GM23338 (cell line): ENCODE measurements at regions not wholly inside any gene's neighbourhood (a gene's known extent, or its start where the extent isn't known, plus 50 kb on each side); places are given as distances from the start of the nearest gene placed in this dataset.

ENCODE experiments used
- ATAC-seq: fragments of 200-7000 bp; cut with Tn5 transposase; 3 replicates; pipeline ENCODE4 v1.9.1; 2020
- DNase-seq: peaks from one replicate; pipeline ENCODE4 v3.0.0-alpha.2; 2015; ENCODE audit warnings: low spot score
- H2AFZ ChIP-seq: fragments of 200-600 bp; sonication (generic); 2 replicates; pipeline ENCODE4 v1.8.0; 2016; ENCODE audit warnings: antibody characterized with exemption, mild to moderate bottlenecking, moderate library complexity
- H3F3A ChIP-seq: fragments of 200-600 bp; sonication (generic); replicated peaks from 2 replicates; pipeline ENCODE4 v1.8.0; 2017; ENCODE audit warnings: antibody characterized with exemption, mixed run types, low read depth
- H3K27ac ChIP-seq: fragments of 200-600 bp; sonication (generic); 2 replicates; pipeline ENCODE4 v1.6.1; 2016; ENCODE audit warnings: low read depth
- H3K27me3 ChIP-seq: fragments of 200-600 bp; sonication (generic); 2 replicates; pipeline ENCODE4 v1.8.0; 2016; ENCODE audit warnings: mild to moderate bottlenecking, mixed run types, moderate library complexity; ENCODE audit not compliant: insufficient read depth
- H3K36me3 ChIP-seq: fragments of 200-600 bp; sonication (generic); 2 replicates; pipeline ENCODE4 v1.8.0; 2016; ENCODE audit warnings: mild to moderate bottlenecking; ENCODE audit not compliant: insufficient read depth
- H3K4me1 ChIP-seq: fragments of 200-600 bp; sonication (generic); 2 replicates; pipeline ENCODE4 v1.8.0; 2016; ENCODE audit warnings: mild to moderate bottlenecking, moderate library complexity; ENCODE audit not compliant: insufficient read depth
- H3K4me2 ChIP-seq: fragments of 200-600 bp; sonication (generic); 2 replicates; pipeline ENCODE4 v1.7.1; 2017; ENCODE audit warnings: mixed run types
- H3K4me3 ChIP-seq: fragments of 200-600 bp; sonication (generic); 2 replicates; pipeline ENCODE4 v1.6.1; 2016; ENCODE audit warnings: mixed run types
- H3K79me2 ChIP-seq: fragments of 200-600 bp; sonication (generic); replicated peaks from 2 replicates; pipeline ENCODE4 v1.8.0; 2017; ENCODE audit warnings: mild to moderate bottlenecking; ENCODE audit not compliant: insufficient read depth
- H3K9me2 ChIP-seq: fragments of 200-600 bp; sonication (generic); 2 replicates; pipeline ENCODE4 v1.8.0; 2017; ENCODE audit not compliant: insufficient read depth
- H4K20me1 ChIP-seq: fragments of 200-600 bp; sonication (generic); replicated peaks from 2 replicates; pipeline ENCODE4 v1.8.0; 2017; ENCODE audit warnings: mild to moderate bottlenecking; ENCODE audit not compliant: insufficient read depth
- H3K27ac Mint-ChIP-seq: 2 replicates; pipeline ENCODE4 v1.8.0; 2020; ENCODE audit warnings: inconsistent platforms, mild to moderate bottlenecking, moderate library complexity, mixed read lengths
- H3K27me3 Mint-ChIP-seq: 3 replicates; pipeline ENCODE4 v1.8.0; 2022; ENCODE audit warnings: low read depth, mild to moderate bottlenecking, moderate library complexity, mixed read lengths, inconsistent platforms; ENCODE audit not compliant: insufficient read depth, poor library complexity
- H3K36me3 Mint-ChIP-seq: 3 replicates; pipeline ENCODE4 v1.8.0; 2021; ENCODE audit warnings: low read depth, mild to moderate bottlenecking, inconsistent platforms, moderate library complexity, mixed read lengths
- H3K4me1 Mint-ChIP-seq: 3 replicates; pipeline ENCODE4 v1.8.0; 2020; ENCODE audit warnings: mild to moderate bottlenecking, inconsistent platforms, mixed read lengths
- H3K4me3 Mint-ChIP-seq: 3 replicates; pipeline ENCODE4 v1.8.0; 2021; ENCODE audit warnings: moderate library complexity, mild to moderate bottlenecking, inconsistent platforms, mixed read lengths
- H3K9me3 Mint-ChIP-seq: 3 replicates; pipeline ENCODE4 v1.8.0; 2020; ENCODE audit warnings: moderate library complexity, mild to moderate bottlenecking, inconsistent platforms, mixed read lengths
- CREB1 ChIP-seq: fragments of 250-450 bp; sonication (Bioruptor Pico); IDR thresholded peaks from 2 replicates; pipeline ENCODE4 v1.5.0; 2020; ENCODE audit warnings: low read depth, mild to moderate bottlenecking, moderate library complexity
- EZH2 ChIP-seq: fragments of 200-600 bp; sonication (generic); IDR thresholded peaks from one replicate; pipeline ENCODE4 v1.8.0; 2017; ENCODE audit warnings: antibody characterized with exemption, mild to moderate bottlenecking, low read depth; ENCODE audit not compliant: unreplicated experiment
- JUNB ChIP-seq: IDR thresholded peaks from one replicate; pipeline ENCODE4 v1.6.1; 2016; ENCODE audit warnings: antibody characterized with exemption; ENCODE audit not compliant: unreplicated experiment
- NANOG ChIP-seq: IDR thresholded peaks from 2 replicates; pipeline ENCODE4 v1.6.1; 2016; ENCODE audit warnings: antibody characterized with exemption, borderline replicate concordance
- POLR2AphosphoS5 ChIP-seq: IDR thresholded peaks from 2 replicates; pipeline ENCODE4 v1.6.1; 2016; ENCODE audit warnings: antibody characterized with exemption, low read depth
- REST ChIP-seq: IDR thresholded peaks from one replicate; pipeline ENCODE4 v1.6.1; 2018; ENCODE audit warnings: antibody characterized with exemption; ENCODE audit not compliant: unreplicated experiment
- STAT1 ChIP-seq: IDR thresholded peaks from one replicate; pipeline ENCODE4 v1.6.1; 2016; ENCODE audit warnings: antibody characterized with exemption; ENCODE audit not compliant: unreplicated experiment
- ZNF114 ChIP-seq: fragments of 250-450 bp; sonication (Bioruptor Pico); IDR thresholded peaks from 2 replicates; pipeline ENCODE4 v1.5.0; 2020; ENCODE audit warnings: mild to moderate bottlenecking, moderate library complexity
- ZNF331 ChIP-seq: fragments of 250-450 bp; sonication (Bioruptor Pico); IDR thresholded peaks from 2 replicates; pipeline ENCODE4 v1.5.0; 2020; ENCODE audit warnings: low read depth, mild to moderate bottlenecking, moderate library complexity
- ZNF462 ChIP-seq: fragments of 250-450 bp; sonication (Bioruptor Pico); IDR thresholded peaks from 2 replicates; pipeline ENCODE4 v1.5.0; 2020; ENCODE audit warnings: mild to moderate bottlenecking, moderate library complexity
- TF ChIP-seq, protein P1 (sequence below): IDR thresholded peaks from 2 replicates; pipeline ENCODE4 v1.6.1; 2016; ENCODE audit warnings: antibody characterized with exemption
- TF ChIP-seq, protein P2 (sequence below), 2 experiments: fragments of 200-600 bp in 1 of 2; sonication (generic) in 1 of 2; conservative IDR thresholded peaks; 2 replicates each; pipeline versions ENCODE4 v1.5.1 to v1.6.1; 2016 to 2017; ENCODE audit warnings: antibody characterized with exemption in 2 of 2, low read depth in 2 of 2, mild to moderate bottlenecking in 2 of 2, moderate library complexity in 1 of 2

DNA sequence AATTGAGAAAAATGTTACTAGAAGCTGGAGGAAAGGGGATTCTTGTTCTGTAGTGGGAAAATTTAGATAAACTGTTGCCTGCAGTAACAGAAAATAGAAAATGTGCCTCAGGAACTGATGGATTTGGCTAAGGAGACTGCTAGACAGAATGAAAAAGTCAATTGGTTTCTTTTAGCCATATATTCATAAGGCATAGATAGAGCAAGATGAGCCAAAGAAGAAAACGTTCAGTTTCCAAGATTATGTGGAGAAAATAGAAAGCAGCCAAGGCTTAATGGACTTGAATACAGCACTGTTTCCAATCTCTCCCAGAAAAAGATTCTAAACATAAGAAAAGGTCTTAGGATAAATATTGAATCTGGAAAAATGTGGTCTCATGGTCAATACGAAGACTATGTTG is 115.1 kb upstream of the TCF21 start (continued):
- TF ChIP-seq REST = no peak
- TF ChIP-seq, protein P1, sequence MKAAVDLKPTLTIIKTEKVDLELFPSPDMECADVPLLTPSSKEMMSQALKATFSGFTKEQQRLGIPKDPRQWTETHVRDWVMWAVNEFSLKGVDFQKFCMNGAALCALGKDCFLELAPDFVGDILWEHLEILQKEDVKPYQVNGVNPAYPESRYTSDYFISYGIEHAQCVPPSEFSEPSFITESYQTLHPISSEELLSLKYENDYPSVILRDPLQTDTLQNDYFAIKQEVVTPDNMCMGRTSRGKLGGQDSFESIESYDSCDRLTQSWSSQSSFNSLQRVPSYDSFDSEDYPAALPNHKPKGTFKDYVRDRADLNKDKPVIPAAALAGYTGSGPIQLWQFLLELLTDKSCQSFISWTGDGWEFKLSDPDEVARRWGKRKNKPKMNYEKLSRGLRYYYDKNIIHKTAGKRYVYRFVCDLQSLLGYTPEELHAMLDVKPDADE = no peak
- no peak for TF ChIP-seq EZH2
- TF ChIP-seq NANOG = no peak
- no peak for TF ChIP-seq CREB1 (CRISPR knock-in tag)

DNA sequence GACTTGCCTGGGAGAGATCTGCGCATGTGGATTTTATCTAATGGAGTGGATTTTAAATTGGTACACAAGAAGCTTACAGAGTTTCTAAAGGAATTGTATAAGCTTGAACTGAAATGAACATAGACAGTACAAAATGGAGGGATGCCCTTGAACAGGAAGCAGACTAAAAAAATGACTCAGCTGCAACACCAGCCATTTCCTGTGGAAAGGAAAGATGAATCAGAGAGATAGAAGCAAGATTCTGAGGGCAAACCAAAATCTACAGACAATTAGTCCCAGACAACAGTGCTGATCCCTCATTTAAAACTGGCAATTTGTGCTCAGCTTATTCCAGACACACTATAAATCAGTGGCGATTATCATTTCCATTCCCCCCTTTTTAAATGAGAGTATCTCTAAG is 114.6 kb upstream of the TCF21 start:
- no peak for DNase-seq
- Mint-ChIP-seq H3K27me3 (no peaks in the 10 kb centered on the region), H3K4me1 (no peaks in the 10 kb centered on the region), H3K9me3 (no peaks in the 10 kb centered on the region), H3K36me3 (no peaks in the 10 kb centered on the region), H3K4me3 (no peak overlapping the region), H3K27ac (no peak overlapping the region)
- Histone ChIP-seq H3K79me2 (no peaks in the 10 kb centered on the region), H3F3A (no peaks in the 10 kb centered on the region), H3K4me3 (no peak overlapping the region), H3K4me2 (no peak overlapping the region), H3K27ac (no peak overlapping the region), H3K4me1 (0 out of 2 replicates have a peak, but pooled peaks cover 5% of the 10 kb centered on the region), H2AFZ (no peak overlapping the region), H3K9me2 (peaks cover 4% of the 10 kb centered on the region), H3K36me3 (no peaks in the 10 kb centered on the region), H4K20me1 (no peaks in the 10 kb centered on the region), H3K27me3 (no peaks in the 10 kb centered on the region)
- TF ChIP-seq ZNF331 (CRISPR knock-in tag) (no peak), ZNF114 (CRISPR knock-in tag) (no peak), ZNF462 (CRISPR knock-in tag) (no peak), STAT1 (no peak), POLR2AphosphoS5 (no peak), JUNB (no peak)
- TF ChIP-seq, protein P2, sequence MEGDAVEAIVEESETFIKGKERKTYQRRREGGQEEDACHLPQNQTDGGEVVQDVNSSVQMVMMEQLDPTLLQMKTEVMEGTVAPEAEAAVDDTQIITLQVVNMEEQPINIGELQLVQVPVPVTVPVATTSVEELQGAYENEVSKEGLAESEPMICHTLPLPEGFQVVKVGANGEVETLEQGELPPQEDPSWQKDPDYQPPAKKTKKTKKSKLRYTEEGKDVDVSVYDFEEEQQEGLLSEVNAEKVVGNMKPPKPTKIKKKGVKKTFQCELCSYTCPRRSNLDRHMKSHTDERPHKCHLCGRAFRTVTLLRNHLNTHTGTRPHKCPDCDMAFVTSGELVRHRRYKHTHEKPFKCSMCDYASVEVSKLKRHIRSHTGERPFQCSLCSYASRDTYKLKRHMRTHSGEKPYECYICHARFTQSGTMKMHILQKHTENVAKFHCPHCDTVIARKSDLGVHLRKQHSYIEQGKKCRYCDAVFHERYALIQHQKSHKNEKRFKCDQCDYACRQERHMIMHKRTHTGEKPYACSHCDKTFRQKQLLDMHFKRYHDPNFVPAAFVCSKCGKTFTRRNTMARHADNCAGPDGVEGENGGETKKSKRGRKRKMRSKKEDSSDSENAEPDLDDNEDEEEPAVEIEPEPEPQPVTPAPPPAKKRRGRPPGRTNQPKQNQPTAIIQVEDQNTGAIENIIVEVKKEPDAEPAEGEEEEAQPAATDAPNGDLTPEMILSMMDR (conservative IDR thresholded peaks at IDR 0.05; ENCODE audit: low read depth in 2 of 2) = no peak
- no peak for ATAC-seq
